ENCODE measurements at regions not wholly inside any gene's neighbourhood (a gene's known extent, or its start where the extent isn't known, plus 50 kb on each side); places are given as distances from the start of the nearest gene placed in this dataset.

GRCh38 chr7:145331076-145331475 is 495.2 kb upstream of the TPK1 start:
- peak; percentile 52 for TF ChIP-seq CTCF (IDR thresholded peaks at IDR 0.05)
- Mint-ChIP-seq H3K27me3 (ENCODE audit: unreplicated experiment) (no peaks in the 10 kb centered on the region), H3K9me3 (ENCODE audit: unreplicated experiment) (peaks cover 10% of the 10 kb centered on the region), H3K27ac (ENCODE audit: unreplicated experiment) (no peak overlapping the region), H3K4me3 (ENCODE audit: unreplicated experiment) (no peak overlapping the region), H3K36me3 (ENCODE audit: unreplicated experiment) (no peaks in the 10 kb centered on the region), H3K4me1 (ENCODE audit: unreplicated experiment) (no peaks in the 10 kb centered on the region)
- DNase-seq (ENCODE audit: extremely low spot score, unreplicated experiment) = no peak

- H3K9me3 Mint-ChIP-seq (ENCODE audit: unreplicated experiment) = peaks cover 5% of the 10 kb centered on the region
- H3K4me1 Mint-ChIP-seq (ENCODE audit: unreplicated experiment) = no peaks in the 10 kb centered on the region
- DNase-seq (ENCODE audit: extremely low spot score, unreplicated experiment) = no peak
- H3K36me3 Mint-ChIP-seq (ENCODE audit: unreplicated experiment) = no peaks in the 10 kb centered on the region
- no peak overlapping the region for H3K27ac Mint-ChIP-seq (ENCODE audit: unreplicated experiment)
- no peaks in the 10 kb centered on the region for H3K27me3 Mint-ChIP-seq (ENCODE audit: unreplicated experiment)
- no peak overlapping the region for H3K4me3 Mint-ChIP-seq (ENCODE audit: unreplicated experiment)
- no peak for TF ChIP-seq CTCF (IDR thresholded peaks at IDR 0.05)
Measured at GRCh38 chr7:145327646-145328045, 491.8 kb upstream of the TPK1 start.

- no peaks in the 10 kb centered on the region for H3K4me1 Mint-ChIP-seq (ENCODE audit: unreplicated experiment)
Measured at GRCh38 chr7:145324081-145324480, 488.2 kb upstream of the TPK1 start.

GRCh38 chr7:145313551-145313950 is 477.7 kb upstream of the TPK1 start:
- DNase-seq (ENCODE audit: extremely low spot score, unreplicated experiment) = no peak
- TF ChIP-seq CTCF (IDR thresholded peaks at IDR 0.05) = no peak
- H3K4me1 Mint-ChIP-seq (ENCODE audit: unreplicated experiment) = no peaks in the 10 kb centered on the region
- H3K27me3 Mint-ChIP-seq (ENCODE audit: unreplicated experiment) = peaks cover 2% of the 10 kb centered on the region
- H3K4me3 Mint-ChIP-seq (ENCODE audit: unreplicated experiment) = no peak overlapping the region
- no peaks in the 10 kb centered on the region for H3K36me3 Mint-ChIP-seq (ENCODE audit: unreplicated experiment)
- no peak overlapping the region for H3K27ac Mint-ChIP-seq (ENCODE audit: unreplicated experiment)
- H3K9me3 Mint-ChIP-seq (ENCODE audit: unreplicated experiment) = no peaks in the 10 kb centered on the region

More at GRCh38 chr7:145324081-145324480, 488.2 kb upstream of the TPK1 start:
- Mint-ChIP-seq H3K27ac (ENCODE audit: unreplicated experiment) (no peak overlapping the region), H3K4me3 (ENCODE audit: unreplicated experiment) (no peak overlapping the region), H3K27me3 (ENCODE audit: unreplicated experiment) (no peaks in the 10 kb centered on the region), H3K9me3 (ENCODE audit: unreplicated experiment) (peaks cover 5% of the 10 kb centered on the region), H3K36me3 (ENCODE audit: unreplicated experiment) (no peaks in the 10 kb centered on the region)
- no peak for TF ChIP-seq CTCF (IDR thresholded peaks at IDR 0.05)
- DNase-seq (ENCODE audit: extremely low spot score, unreplicated experiment) = no peak

GRCh38 chr7:145293754-145294153 is 457.9 kb upstream of the TPK1 start:
- H3K27me3 Mint-ChIP-seq (ENCODE audit: unreplicated experiment) = no peaks in the 10 kb centered on the region
- no peak overlapping the region for H3K4me3 Mint-ChIP-seq (ENCODE audit: unreplicated experiment)

More at GRCh38 chr7:145293754-145294153, 457.9 kb upstream of the TPK1 start:
- peaks cover 31% of the 10 kb centered on the region for H3K4me1 Mint-ChIP-seq (ENCODE audit: unreplicated experiment)
- DNase-seq (ENCODE audit: extremely low spot score, unreplicated experiment) = no peak
- TF ChIP-seq CTCF (IDR thresholded peaks at IDR 0.05) = no peak
- H3K36me3 Mint-ChIP-seq (ENCODE audit: unreplicated experiment) = no peaks in the 10 kb centered on the region
- H3K9me3 Mint-ChIP-seq (ENCODE audit: unreplicated experiment) = peaks cover 4% of the 10 kb centered on the region
- peak overlapping the region; percentile 46 for H3K27ac Mint-ChIP-seq (ENCODE audit: unreplicated experiment)

All from osteocyte (in vitro differentiated cells).